ENCODE measurements at regions not wholly inside any gene's neighbourhood (a gene's known extent, or its start where the extent isn't known, plus 50 kb on each side); places are given as distances from the start of the nearest gene placed in this dataset.
"Not testable (repeated sequence)": the region's sequence is repeated elsewhere in the genome, so short reads cannot be mapped to it uniquely, and the experiment has no call there.

DNA sequence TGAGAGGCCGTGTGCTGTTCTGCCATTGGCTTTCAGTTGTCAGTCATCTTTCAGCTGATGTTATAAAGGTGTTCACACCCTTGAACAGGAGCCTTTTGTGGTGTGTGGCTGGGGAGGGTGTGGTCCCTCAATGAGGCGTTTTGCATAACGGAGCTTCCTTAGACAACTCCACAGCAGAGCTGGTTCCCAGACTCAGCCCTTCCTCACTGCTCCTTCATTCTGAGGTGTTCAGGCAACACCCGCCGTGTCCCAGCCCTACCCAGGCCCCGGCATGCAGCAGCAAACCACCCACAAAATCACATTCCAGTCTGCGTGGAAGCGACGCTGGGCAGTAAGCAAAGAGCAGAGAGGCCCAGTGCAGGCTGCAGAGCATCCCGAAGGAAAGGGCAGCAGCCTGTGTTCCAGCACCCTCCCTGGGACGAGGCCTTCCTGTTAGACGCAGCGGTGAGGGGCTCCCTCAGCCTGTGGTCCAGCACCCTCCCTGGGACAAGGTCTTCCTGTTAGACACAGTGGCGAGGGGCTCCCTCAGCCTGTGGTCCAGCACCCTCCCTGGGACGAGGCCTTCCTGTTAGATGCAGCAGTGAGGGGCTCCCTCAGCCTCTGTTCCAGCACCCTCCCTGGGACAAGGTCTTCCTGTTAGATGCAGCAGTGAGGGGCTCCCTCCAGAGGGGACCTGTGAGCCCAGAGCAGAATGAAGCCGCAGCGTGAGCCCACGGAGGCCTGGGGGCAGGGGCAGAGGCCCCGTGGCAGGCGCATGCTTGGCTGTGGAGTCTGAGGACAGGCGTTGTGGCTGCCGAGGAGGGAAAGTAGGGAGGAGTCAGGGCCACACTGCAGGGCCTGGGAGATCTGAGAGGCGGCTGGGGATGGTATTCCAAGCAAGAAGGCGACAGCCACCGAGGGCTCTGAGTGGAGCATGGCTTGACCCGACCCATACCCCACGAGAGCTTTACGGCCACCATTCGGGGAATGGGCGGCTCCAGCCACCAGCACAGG is 201.8 kb upstream of the HDAC4 start:
- no peak for DNase-seq (ENCODE audit: low read depth)

- no peak for DNase-seq (ENCODE audit: low read depth)
These were observed 201.1 kb upstream of the HDAC4 start for GRCh38 chr2:239601880-239602279.

DNA sequence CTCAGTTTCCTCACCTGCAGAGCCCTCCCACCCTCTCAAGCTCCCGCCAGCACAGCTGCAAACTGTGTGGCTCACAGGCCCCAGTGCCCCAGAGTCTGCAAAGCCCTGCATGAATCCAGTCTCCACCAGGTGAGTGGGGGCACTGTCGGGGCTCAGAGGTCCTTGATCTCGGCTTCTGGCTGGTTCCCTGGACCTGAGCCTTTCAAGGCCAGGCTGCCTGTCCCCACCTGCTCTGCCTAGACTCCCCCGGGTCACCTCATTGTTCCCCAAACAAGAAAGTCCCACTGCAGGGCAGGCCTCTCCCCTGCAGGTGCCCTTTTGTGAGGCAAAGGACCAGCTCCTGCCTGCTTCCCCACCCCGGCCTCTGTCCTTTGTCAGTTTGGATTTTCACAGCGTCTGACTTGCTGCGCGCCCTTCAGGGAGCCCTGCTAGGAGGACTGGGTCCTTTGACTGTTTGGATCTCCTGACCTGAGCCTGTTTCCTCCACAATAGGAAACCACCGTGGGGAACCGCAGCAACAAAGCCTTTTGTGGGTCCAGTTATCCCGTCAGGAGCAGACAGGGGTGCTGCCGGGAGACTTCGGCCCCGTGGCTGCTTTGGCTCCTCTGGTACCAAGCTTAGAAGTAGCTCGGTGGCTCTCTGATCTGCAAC is 200.5 kb upstream of the HDAC4 start:
- DNase-seq (ENCODE audit: low read depth) = no peak

- DNase-seq (ENCODE audit: low read depth) = no peak
These were observed 199.8 kb upstream of the HDAC4 start for GRCh38 chr2:239600650-239601049.

DNA sequence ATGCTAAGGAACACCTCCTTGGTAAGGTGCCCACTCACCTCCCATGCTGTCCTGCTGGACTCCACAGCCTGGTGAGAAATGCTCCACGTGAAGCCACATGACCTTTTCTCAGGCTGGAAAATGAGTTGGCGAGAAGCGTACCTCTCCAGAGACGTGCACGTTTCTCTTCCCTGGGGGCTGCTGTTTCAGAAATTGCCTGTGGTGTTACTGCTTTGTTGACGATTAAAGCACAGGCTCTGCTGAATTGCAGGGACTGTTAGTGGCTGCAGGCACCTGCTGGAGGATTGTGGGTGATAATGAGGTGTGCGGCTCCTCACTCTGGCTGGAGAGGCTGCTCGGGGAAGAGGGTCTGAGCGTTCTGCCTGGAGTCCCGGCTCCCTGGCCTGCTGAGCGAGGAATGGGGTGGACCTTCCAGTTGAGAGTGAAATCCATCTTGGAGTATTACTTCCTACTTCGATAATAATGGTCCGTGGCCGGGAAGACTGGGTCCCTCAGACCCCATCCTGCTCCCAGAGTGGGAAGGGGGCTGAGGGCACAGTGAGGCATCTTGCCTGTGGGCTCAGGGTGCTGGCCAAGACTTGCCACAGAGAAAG is 199.3 kb upstream of the HDAC4 start:
- DNase-seq (ENCODE audit: low read depth) = no peak

DNA sequence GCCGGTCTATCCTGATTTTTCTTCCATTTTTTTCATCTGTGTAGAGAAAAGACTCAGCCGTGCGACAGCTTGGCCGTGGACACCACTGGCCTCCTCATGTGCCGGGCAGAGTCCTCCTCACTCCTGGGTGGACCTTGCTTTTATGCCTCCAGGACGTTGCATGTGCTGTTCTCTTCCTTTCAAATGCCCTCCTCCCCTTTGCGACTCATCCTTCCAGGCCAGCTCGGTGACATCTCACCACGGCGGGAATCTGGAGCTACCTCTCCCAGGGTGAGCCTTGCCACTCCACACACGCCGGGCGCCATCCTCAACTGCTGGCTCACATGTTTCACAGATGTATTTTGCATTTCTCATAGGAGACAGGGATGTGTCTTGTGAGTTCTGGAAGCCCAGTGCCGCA is 198.5 kb upstream of the HDAC4 start:
- no peak for DNase-seq (ENCODE audit: low read depth)

GRCh38 chr2:239598732-239599090 is 197.9 kb upstream of the HDAC4 start:
- DNase-seq (ENCODE audit: low read depth) = no peak

DNA sequence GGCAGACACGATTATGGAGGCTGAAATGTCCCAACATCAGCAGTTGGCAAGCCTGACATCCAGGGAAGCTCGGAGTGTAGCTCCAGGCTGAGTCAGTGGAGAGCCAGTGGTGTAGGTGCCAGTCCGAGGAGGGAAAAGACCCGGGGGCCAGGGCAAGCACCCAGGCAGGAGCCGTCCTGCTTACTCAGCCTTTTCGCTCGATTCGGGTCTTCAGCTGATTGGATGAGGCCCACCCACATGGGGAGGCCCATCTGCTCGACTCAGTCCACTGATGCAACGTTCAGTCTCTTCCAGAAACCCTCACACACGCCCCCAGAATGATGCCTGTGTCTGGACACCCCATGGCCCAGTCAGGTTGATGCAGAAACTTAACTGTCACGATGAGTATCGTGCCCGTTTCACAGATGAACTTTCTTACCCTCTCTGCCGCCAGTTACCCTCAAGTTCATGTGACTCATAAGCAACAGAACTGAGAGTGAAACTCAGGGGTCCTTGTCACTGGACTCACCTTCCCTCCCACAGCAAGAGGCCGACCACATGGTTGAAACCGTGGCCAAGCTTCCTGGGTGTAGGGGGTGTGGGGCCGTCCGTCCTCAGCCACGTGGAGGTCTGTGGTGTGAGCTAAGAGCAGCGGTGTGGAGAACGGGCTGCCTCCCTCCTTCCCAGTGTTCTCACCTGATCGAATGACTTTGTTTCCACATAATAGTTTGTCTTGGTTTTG is 197.4 kb upstream of the HDAC4 start:
- no peak for DNase-seq (ENCODE audit: low read depth)

GRCh38 chr2:239597216-239597615 is 196.4 kb upstream of the HDAC4 start:
- no peak for DNase-seq (ENCODE audit: low read depth)

- no peak for DNase-seq (ENCODE audit: low read depth)
These were observed 196.0 kb upstream of the HDAC4 start for GRCh38 chr2:239596792-239597191.

DNA sequence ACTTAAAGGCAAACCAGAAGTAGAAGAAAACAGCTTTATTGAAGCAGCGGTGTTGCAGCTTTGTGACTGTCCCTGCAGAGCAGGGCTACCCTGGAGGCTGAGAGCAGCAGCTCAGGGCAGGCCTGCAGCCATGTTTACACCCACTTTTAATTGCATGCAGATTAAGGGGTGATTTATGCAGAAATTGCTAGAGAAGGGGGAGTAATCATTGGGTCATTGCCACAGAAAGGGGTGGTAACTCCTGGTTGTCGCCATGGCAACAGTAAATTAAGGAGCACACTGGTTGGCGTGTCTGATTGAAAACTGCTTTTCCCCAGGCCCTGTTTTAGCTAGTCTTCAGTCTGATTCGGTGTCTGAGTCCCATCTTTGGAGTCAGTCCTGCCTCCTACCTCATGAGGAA is 195.4 kb upstream of the HDAC4 start:
- DNase-seq (ENCODE audit: low read depth) = no peak

GRCh38 chr2:239595726-239596125 is 194.9 kb upstream of the HDAC4 start:
- no peak for DNase-seq (ENCODE audit: low read depth)

DNA sequence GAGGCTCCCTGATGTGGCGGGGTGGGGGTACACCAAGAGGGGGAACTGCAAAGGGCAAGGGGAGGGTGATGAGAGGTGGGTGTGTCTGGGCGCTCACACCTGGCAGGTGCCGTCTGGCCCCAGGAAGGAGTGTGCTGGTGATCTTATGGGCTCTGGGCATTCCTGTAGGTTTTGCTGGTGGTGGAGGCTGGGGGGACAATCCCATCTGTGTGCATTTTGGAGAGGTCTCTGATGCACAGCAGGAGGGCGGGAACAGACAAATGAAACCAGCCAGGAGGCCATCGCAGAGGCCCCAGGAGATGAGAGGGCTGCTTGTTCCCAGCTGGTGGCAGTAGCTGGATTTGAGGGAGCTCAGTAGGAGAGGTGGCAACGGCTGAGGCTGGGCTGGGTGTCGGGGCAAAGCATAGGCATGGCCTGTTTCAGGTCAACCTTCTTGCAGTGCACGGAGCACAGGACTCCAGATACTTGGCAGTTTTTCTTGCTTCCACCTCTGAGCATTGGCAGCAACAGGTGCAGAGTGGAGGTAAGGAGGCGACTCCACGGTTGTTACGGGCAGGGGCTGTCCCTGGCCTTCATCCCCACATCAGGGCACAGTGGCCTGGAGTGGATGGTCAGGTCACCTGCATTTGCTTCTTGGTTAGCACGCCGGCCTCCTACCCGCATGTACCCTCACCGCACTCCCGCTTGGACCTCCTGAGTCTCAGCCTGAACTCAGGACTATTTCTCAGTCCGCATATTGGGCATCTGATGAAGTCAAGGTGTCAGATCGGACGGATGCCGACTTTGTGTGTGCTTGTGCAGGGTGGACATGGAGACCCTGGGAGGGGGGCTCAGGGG is 194.2 kb upstream of the HDAC4 start:
- no peak for DNase-seq (ENCODE audit: low read depth)

GRCh38 chr2:239594019-239594771 is 193.4 kb upstream of the HDAC4 start:
- no peak for DNase-seq (ENCODE audit: low read depth)

GRCh38 chr2:239593455-239593854 is 192.6 kb upstream of the HDAC4 start:
- no peak for DNase-seq (ENCODE audit: low read depth)

DNA sequence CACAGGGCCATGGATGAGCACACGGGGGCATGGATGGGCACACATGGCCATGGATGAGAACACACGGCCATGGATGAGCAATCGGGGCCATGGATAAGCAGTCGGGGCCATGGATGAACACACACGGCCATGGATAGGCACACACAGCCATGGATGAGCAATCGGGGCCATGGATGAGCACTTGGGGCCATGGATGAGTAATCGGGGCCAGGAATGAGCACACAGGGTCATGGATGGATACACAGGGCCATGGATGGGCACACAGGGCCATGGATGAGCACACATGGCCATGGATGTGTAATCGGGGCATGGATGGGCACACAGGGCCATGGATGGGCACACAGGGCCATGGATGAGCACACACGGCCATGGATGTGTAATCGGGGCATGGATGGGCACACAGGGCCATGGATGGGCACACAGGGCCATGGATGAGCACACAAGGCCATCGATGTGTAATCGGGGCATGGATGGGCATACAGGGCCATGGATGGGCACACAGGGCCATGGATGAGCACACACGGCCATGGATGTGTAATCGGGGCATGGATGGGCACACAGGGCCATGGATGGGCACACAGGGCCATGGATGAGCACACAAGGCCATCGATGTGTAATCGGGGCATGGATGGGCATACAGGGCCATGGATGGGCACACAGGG is 191.9 kb upstream of the HDAC4 start:
- not testable (repeated sequence) for DNase-seq (ENCODE audit: low read depth)

DNA sequence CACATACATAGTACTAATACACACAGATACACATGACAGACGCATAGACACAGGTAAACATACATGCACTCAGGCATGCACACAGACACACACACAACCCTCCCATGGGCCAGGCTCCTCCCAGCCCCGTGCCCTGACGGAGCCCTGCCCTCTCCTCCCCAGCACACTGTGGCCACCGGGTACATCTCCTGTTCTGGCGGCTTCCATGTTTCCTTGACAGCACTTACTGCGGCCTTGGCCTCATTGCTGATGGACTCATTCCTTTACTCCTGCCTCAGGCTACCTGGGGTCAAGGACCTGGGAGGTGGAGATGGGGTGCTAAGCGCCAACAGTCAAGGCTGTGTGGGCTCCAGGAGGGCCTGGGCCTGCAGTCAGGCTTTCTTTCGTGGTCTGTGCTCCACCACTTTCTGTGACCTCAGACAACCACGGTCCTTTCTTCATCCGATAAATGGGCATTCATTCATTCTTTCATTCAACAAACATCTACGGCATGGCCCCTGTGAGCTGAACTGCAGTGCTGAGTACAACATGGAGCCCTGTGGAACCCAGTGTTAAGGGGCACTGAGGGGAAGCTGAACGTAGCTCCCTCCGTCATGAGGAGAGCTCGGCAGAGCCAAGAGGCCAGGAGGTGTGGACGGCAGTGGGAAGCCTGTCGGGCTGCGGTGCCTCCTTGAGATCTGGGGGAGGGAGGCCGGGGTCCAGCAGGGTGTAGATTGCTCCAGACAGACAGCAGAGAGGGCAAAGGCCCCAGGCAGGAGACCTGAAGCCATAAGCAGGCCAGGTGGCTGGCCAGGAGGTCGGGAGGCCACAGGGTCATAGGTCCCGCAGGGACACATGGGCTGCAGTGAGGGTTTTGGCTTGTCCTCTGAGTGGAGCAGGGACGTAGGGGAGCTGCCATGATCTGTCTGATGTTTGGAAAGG is 190.4 kb upstream of the HDAC4 start:
- DNase-seq (ENCODE audit: low read depth) = no peak

GRCh38 chr2:239590276-239590675 is 189.5 kb upstream of the HDAC4 start:
- DNase-seq (ENCODE audit: low read depth) = no peak

DNA sequence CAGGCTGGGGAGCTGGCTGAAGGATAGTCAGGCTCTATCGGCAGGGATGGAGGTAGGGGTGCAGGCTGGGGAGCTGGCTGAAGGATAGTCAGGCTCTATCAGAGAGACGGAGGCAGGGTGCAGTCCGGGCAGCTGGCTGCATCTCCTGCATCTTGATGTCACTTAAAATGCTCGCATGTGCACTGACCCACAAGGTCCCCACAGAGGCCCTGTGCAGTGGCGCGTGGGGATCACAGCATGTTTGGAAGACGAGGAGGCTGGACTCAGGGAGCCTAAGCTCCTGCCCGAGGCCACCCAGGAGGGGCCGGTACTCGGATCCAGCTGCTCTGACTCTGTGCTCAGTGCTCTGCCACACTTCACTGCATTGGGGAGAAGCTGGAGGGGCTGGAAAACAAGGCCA is 189.0 kb upstream of the HDAC4 start:
- DNase-seq (ENCODE audit: low read depth) = no peak
